Breast epithelium (tissue), 4 donors: ENCODE measurements at regions not wholly inside any gene's neighbourhood (a gene's known extent, or its start where the extent isn't known, plus 50 kb on each side); places are given as distances from the start of the nearest gene placed in this dataset.

Experiments
- DNase-seq, 2 donors: peaks; one replicate each; pipeline ENCODE4 v3.0.0-alpha.2; 2019; ENCODE audit warnings: low spot score in 2 of 2
- H3K27ac ChIP-seq, 2 donors: fragments of 200-600 bp; sonication (generic) in 1 of 2; one replicate each; pipeline ENCODE4 v1.5.1; 2016 to 2019; ENCODE audit warnings: mild to moderate bottlenecking in 1 of 2
- H3K27me3 ChIP-seq, 2 donors: fragments of 200-600 bp; sonication (generic) in 1 of 2; one replicate each; pipeline versions ENCODE4 v1.5.1 to v1.6.0; 2017 to 2019; ENCODE audit warnings: control low read depth in 1 of 2, mild to moderate bottlenecking in 1 of 2
- H3K36me3 ChIP-seq: fragments of 200-600 bp; one replicate; pipeline ENCODE4 v1.5.1; 2019
- H3K4me1 ChIP-seq, 2 donors: fragments of 200-600 bp; sonication (generic); one replicate each; pipeline ENCODE4 v1.5.1; 2016 to 2019; ENCODE audit warnings: control low read depth in 1 of 2
- H3K4me3 ChIP-seq, 3 donors: fragments of 200-600 bp; sonication (generic); 1 replicate in 2 of 3; 2 replicates in 1 of 3; pipeline ENCODE4 v1.5.1; 2016 to 2019; ENCODE audit warnings: mild to moderate bottlenecking in 3 of 3, moderate library complexity in 2 of 3
- H3K9me3 ChIP-seq, 2 donors: fragments of 200-600 bp; sonication (generic) in 1 of 2; one replicate each; pipeline ENCODE4 v1.5.1; 2016 to 2019; ENCODE audit warnings: control low read depth in 1 of 2
- CTCF ChIP-seq, 3 donors: fragments of 450-650 bp; IDR thresholded peaks; one replicate each; pipeline ENCODE4 v1.5.1; 2016 to 2017; ENCODE audit warnings: antibody characterized with exemption in 3 of 3, mild to moderate bottlenecking in 3 of 3, moderate library complexity in 3 of 3
- POLR2A ChIP-seq: fragments of 450-650 bp; IDR thresholded peaks from one replicate; pipeline ENCODE4 v1.6.1; 2016; ENCODE audit warnings: antibody characterized with exemption, mild to moderate bottlenecking, moderate library complexity
- POLR2AphosphoS5 ChIP-seq, 3 donors: sonication (generic); formaldehyde crosslinking; IDR thresholded peaks; one replicate each; pipeline ENCODE4 v1.6.1; 2017; ENCODE audit warnings: antibody characterized with exemption in 3 of 3
- intact Hi-C: fragments of 100-400 bp; cut with DNase I; formaldehyde crosslinking; loops from one replicate; pipeline ENCODE4 v1.15.1; 2023; ENCODE audit warnings: low total_unique reads

DNA sequence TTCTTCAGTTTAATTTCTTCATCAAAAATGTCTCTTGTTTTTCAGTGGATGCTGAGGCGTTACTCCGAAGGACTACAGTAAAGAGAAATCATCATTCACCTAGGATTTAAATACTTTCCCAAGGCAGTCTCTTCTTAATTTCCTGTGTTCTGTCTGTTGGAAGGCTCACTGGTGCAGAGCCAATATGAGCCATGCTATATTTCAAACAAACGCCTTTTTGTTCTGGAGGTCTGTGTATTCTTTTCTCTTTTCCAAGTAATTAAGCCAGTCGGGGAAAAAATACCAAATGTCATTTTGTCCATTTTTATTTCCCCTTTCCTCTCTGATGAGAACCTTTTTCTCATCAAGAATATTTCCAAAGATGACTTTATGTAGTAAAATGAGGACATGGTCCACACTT lies 206.5 kb downstream of the RWDD3 start:
- H3K4me1 ChIP-seq = no peaks in the 10 kb centered on the region
- no peaks in the 10 kb centered on the region for H3K27me3 ChIP-seq
- no peaks in the 10 kb centered on the region for H3K36me3 ChIP-seq
- TF ChIP-seq POLR2AphosphoS5 (IDR thresholded peaks at IDR 0.05) (no peak), CTCF (IDR thresholded peaks at IDR 0.05) (no peak), POLR2A (no peak)
- intact Hi-C loops = no loop called here
- peak overlapping the region; percentile 63 to 77 for H3K27ac ChIP-seq
- peak in 1 of 2 donors; percentile 51 for DNase-seq
- peaks cover 0 to 4% of the 10 kb centered on the region in 2 donors for H3K9me3 ChIP-seq
- no peak overlapping the region for H3K4me3 ChIP-seq

- H3K27ac ChIP-seq = no peak overlapping the region
- DNase-seq = no peak
- TF ChIP-seq CTCF (IDR thresholded peaks at IDR 0.05) (no peak), POLR2A (no peak)
- no peak overlapping the region for H3K4me3 ChIP-seq
- H3K27me3 ChIP-seq = no peaks in the 10 kb centered on the region
- intact Hi-C loops = no loop called here
- no peaks in the 10 kb centered on the region for H3K36me3 ChIP-seq
- H3K4me1 ChIP-seq = no peaks in the 10 kb centered on the region
- H3K9me3 ChIP-seq = no peaks in the 10 kb centered on the region
Measured at GRCh38 chr1:95449516-95449915, 215.5 kb downstream of the RWDD3 start.

GRCh38 chr1:95451054-95451453 lies 217.0 kb downstream of the RWDD3 start:
- H3K4me3 ChIP-seq = no peak overlapping the region
- H3K27ac ChIP-seq = no peak overlapping the region
- no peaks in the 10 kb centered on the region for H3K4me1 ChIP-seq
- H3K9me3 ChIP-seq = no peaks in the 10 kb centered on the region
- no peaks in the 10 kb centered on the region for H3K36me3 ChIP-seq
- H3K27me3 ChIP-seq = no peaks in the 10 kb centered on the region
- intact Hi-C loops = no loop called here
- no peak for DNase-seq
- TF ChIP-seq POLR2A = no peak
- TF ChIP-seq CTCF (IDR thresholded peaks at IDR 0.05) = no peak

- intact Hi-C loops = no loop called here
- DNase-seq = no peak
- TF ChIP-seq POLR2AphosphoS5 (IDR thresholded peaks at IDR 0.05) = no peak
- TF ChIP-seq CTCF (IDR thresholded peaks at IDR 0.05) = no peak
- no peak for TF ChIP-seq POLR2A
- Histone ChIP-seq H3K4me3 (no peak overlapping the region), H3K4me1 (no peaks in the 10 kb centered on the region), H3K27me3 (no peaks in the 10 kb centered on the region), H3K36me3 (no peaks in the 10 kb centered on the region), H3K9me3 (no peaks in the 10 kb centered on the region), H3K27ac (no peak overlapping the region)
Measured at GRCh38 chr1:95451904-95452303, 217.9 kb downstream of the RWDD3 start.

GRCh38 chr1:95453053-95453452 lies 219.0 kb downstream of the RWDD3 start:
- Histone ChIP-seq H3K27me3 (no peaks in the 10 kb centered on the region), H3K4me1 (no peaks in the 10 kb centered on the region), H3K4me3 (no peak overlapping the region), H3K27ac (no peak overlapping the region), H3K36me3 (no peaks in the 10 kb centered on the region), H3K9me3 (no peaks in the 10 kb centered on the region)
- no peak for TF ChIP-seq POLR2AphosphoS5 (IDR thresholded peaks at IDR 0.05)
- no peak for DNase-seq
- intact Hi-C loops = no loop called here

DNA sequence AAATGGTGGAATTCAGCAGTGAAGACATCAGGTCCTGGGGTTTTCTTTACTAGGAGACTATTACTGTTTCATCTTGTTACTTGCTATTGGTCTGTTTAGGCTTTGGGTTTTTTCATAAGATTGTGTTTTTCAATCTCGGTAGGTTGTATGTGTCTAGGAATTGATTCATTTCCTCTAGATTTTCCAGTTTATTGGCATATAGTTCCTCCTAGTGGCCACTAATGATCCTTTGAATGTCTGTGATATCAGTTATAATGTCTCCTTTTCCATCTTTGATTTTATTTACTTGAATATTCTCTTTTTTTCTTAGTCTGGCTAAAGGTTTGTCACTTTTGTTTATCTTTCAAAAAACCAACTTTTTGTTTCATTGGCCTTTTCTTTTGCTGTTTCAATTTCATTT lies 233.0 kb downstream of the RWDD3 start:
- DNase-seq = no peak
- Histone ChIP-seq H3K9me3 (no peaks in the 10 kb centered on the region), H3K4me3 (no peak overlapping the region), H3K27ac (no peak overlapping the region), H3K36me3 (no peaks in the 10 kb centered on the region), H3K4me1 (no peaks in the 10 kb centered on the region), H3K27me3 (no peaks in the 10 kb centered on the region)
- intact Hi-C loops = no loop called here
- TF ChIP-seq CTCF (IDR thresholded peaks at IDR 0.05) (peak in 1 of 3 donors; percentile 12), POLR2AphosphoS5 (IDR thresholded peaks at IDR 0.05) (no peak)
